ENCODE measurements at regions not wholly inside any gene's neighbourhood (a gene's known extent, or its start where the extent isn't known, plus 50 kb on each side); places are given as distances from the start of the nearest gene placed in this dataset.

DNA sequence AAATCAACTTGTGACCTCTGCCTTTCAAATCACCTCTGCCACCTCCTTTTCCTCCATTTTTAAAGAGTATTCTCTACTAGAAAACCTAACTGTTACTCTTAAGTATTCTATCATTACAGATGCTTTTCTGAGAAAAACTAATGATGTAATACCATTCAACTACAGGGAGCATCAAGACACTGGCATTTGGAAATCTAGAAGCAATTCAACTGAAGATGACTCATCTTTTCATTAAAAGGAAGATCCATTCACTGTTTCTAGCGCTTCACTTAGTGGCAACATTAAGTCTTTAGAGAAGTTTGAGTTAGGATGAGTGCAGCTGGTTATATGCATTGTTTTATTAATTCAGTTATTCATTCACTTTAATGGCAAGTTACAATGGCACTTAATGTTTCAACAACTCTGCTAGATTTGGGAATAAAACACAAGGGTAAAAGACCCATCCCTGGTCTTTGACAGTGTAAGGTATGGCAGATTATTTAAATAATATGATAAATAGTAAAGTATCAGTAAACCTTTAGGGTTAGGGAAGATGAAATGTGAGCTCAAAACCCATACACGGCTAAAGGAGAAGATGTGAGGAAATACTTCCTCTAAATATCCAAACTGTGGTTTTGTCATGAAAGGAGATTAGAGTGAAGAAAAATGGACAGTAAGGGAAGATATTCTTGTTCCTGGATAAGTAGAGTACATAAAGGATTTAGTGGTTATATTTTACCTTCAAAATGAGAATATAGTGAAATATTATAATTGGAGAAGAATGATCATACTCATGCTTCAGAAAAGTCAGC is 61.7 kb downstream of the KCNJ2 start:
- DNase-seq (ENCODE audit: low spot score) = no peak

DNA sequence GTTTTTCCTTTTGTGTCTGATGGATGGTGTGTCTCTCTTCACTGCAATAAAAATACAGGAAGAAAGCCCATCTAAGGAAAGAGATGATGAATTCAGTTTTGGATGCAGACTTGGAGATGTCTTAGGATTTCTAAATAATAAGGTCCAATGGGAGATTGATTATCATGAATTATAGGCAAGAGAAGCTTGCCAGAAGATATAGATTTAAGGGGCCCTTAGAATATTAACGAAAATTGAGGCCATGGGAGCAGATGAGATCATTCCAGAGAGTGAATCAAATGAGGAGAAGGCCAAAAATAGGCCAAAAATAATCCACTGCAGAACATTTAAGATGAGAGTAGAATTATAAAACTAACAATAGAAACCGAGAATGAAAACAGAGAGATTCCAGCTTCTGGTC is 63.1 kb downstream of the KCNJ2 start:
- DNase-seq (ENCODE audit: low spot score) = no peak

DNA sequence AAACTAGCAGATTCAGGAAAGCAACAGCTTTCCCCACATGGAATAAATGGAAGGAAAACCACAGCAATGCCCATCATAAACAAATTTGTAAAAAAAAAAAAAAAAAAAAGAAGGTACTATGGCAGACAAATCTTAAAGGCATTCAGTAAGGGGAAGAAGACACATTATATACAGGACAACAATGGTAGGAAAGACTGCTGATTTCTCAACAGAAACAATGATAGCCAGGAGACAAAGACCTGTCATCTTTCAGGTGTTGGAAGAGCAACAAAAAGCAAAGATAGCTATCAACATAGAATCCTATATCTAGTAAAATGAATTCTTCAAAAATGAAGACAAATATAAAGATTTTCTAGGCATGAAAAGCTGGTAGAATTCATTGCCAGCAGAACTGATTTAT is 65.9 kb downstream of the KCNJ2 start:
- DNase-seq (ENCODE audit: low spot score) = no peak

DNA sequence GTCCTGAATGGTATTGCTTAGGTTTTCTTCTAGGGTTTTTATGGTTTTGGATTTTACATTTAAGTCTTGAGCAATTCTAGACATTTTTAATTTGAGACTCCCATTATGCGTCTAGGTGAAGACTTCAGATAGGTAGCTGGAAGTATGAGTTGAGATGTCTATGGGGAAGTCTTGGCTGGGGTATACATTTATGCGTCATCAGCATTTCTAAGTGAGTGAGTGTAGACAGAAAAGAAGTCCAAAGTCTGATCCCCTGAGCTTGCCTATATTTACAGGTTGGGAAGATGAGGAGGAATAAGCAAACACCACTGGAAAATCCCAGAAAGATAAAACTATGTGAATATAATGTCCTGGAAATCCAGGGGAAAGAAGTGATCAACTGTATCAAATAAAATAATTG is 68.9 kb downstream of the KCNJ2 start:
- no peak for DNase-seq (ENCODE audit: low spot score)

DNA sequence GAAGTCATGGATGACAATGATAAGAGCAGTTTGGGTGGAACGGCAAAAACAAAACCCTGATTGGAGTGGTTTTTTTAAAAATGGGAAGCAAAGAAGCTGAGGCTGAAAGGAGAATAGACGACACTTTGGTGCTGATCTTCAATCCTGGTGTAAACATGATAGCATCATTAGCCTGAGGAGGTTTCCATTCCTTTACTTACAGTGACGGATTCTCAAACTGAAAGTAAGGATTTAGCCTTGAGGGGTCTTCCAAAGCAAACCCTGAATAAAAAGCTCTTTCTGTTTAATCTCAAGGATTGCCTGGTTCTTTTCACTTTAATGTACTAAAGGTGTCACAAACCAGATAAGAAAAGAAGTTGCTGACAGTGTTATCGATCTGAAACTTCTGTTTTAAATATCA is 69.3 kb downstream of the KCNJ2 start:
- DNase-seq (ENCODE audit: low spot score) = no peak

DNA sequence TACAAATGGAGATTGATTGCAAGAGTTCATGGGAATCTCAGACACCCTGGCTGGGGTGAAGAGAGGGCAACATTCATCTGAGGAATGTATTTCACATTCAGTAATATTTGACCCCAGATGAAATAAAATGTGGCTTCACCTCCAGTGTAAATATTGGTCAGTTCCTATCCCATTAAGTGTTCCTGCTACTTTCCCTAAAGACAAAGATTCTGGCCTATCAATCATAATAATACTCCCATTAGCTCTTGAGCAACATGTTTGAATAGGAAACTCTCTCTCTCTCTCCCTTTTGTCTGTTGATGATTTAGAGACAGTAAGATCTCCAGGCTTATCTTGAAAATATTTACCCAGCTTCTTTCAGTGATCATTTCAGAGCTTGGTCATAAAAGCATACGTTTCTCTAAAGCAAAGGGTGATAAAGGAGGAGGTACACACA is 70.1 kb downstream of the KCNJ2 start:
- DNase-seq (ENCODE audit: low spot score) = peak; percentile 16

DNA sequence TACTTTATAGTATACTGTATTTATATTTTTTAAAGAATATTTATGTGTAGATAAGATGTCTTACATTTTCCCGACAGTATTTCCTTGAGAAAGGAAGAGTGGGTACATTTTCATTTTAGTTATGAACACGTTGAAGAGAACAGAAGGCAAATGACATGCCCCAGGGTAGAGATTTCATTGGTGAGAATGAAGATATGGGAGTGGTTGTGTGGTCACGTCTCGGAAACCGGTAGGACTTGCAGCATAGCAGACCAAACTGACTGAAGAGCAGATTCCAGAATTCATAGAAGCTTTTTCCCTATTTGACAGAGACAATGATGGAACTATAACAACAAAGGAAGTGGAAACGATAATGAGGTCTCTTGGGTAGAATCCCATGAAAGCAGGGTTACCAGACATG is 71.7 kb downstream of the KCNJ2 start:
- no peak for DNase-seq (ENCODE audit: low spot score)

DNA sequence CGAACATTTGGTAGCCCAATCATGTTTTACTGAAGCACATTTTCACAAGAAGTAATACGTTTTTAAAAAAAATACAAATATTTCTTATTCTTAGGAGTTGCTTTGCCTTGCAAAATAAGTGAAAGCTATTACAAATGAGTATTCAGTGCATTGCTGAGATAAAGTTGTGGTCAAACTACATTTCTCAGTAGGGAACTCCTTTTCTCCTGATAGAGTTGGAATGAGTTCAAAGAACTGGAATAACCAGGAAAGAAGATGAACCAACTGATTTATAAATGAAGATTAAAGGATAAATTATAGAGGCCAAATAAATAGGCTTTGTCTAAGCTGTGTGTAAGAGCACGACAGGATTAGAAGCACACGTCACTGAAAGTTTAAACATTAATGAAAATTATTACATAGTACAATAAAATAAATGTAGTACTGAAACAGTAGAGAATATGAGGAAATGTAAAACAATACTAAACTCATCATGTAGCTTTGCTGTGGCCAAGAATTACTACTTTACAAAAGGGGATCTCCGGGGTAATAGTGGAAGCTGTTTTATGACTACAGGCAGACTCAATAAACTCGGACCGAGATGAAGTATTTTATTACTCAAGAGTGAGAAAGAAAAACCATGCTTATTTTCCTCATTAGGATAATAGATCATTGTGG is 73.6 kb downstream of the KCNJ2 start:
- DNase-seq (ENCODE audit: low spot score) = peak; percentile 26

DNA sequence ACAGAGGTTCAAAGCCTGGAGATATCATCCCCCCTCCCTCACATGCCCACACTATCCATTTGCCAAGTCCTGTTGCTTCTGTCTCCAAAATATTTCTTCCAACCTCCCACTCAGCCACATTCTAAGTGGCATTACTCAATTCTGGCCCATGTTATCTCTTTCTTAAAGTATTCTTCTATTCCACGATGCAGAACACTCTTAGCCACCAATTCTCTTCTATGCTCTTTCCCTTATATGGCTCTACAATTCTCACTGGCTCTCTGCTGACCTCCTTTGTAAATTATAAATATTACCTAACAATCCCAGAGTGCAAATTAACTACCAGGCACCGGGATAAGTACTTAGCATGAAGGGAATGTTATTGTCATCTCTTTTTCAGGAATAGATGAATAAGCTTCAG is 82.4 kb downstream of the KCNJ2 start:
- no peak for DNase-seq (ENCODE audit: low spot score)

DNA sequence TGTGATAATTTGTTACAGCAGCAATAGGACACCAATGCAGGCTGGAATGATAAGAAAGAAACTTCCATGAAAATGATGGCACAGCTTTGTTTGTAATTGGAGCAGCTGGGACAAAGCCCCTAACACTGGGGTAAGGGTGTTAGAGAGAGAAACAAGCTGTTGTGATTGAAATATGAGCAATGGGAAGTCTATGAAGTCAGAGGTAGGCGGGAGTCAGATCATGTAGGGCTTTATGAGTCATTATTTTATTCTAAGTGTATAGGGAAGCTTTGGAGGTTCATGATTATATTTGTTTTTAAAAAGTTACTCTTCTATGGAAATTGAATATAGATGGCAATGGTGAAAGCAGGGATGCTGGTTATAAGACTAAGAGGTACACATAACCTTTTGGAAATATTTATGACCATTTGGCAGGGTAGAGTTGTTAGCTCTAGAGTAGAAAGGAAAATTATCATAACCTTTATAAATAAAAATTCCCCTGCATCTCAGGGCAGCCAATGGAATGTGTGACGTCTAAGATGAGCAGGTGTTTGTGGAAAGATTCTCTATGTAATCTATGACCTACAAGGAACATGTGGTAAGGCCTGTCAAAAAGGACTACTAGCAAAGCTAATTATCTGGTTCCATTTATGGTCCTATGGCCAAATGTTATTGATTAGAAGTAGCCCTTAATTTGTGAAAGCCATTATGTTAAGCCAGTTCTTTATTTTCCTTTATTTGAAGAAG is 85.6 kb downstream of the KCNJ2 start:
- no peak for DNase-seq (ENCODE audit: low spot score)

DNA sequence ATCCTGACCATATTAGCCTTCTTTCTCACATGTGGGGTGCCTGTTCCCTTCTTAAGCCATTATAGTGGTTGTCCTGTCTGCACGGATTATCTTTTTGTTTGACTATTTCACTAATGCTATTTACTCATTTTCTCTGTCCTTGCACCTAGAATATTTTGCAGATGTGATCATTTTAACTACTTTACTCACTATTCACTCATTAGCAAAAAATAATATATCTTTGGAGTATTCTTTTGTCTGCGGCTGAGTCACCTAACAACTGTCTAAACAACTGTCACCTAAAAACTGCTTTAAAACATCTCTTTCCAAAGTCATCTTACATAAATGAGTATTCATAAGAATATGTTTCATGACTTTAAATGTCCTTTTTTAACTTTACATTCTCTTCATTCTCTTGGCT is 87.4 kb downstream of the KCNJ2 start:
- no peak for DNase-seq (ENCODE audit: low spot score)

DNA sequence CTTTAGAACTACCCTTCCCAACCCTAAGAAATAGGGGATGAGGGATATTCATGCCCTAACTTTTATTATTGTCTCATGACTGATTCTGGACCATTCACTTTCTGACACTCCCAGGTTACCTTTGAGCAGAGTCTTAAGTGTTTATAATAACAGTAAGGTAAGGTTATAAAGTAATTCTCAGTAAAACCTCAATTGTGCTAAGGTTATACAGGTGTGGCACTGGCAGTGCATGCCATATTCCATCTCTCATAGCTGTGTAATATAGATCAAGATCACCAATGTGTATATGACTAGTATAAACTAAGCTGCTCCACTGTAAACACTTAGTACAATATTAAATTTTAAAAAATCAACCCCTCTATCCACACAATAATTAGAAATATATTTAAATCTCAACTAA is 89.1 kb downstream of the KCNJ2 start:
- no peak for DNase-seq (ENCODE audit: low spot score)

DNA sequence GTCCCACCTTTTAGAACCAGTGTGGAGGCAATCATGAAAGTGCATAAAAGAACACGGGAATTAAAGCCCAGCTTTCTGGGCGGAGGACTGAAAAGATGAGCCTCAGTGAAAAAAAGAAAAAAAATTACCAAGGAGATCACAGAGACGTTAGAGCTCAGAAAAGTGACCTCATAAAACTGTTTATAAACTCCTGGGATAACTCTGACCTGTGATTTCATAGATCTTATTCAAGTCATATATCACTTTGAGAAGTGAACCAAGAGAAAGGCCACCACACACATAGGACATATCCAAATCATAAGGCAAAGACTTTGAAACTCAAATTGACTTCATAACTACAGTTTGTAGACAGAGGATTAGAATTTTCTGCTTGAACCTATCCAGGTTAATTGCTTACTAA is 90.1 kb downstream of the KCNJ2 start:
- DNase-seq (ENCODE audit: low spot score) = no peak

DNA sequence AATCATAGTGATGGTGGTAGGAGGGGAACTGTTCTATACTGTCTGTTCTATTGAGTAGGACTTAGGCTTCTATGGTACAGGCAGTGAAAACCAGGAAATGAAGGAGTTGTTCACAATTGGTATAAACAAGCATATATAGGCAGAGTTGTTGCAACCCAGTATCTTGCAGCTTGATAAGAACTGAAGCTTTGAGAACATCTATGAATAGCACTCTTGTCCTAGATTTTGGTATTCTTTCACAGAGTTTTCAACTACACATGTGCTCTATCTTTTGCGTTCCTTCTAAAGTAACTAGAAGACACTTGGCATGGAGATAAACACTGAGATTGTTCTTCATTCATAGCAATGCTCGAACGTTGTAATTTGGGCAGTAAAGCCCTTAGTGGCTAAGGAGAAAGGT is 91.8 kb downstream of the KCNJ2 start:
- DNase-seq (ENCODE audit: low spot score) = no peak

DNA sequence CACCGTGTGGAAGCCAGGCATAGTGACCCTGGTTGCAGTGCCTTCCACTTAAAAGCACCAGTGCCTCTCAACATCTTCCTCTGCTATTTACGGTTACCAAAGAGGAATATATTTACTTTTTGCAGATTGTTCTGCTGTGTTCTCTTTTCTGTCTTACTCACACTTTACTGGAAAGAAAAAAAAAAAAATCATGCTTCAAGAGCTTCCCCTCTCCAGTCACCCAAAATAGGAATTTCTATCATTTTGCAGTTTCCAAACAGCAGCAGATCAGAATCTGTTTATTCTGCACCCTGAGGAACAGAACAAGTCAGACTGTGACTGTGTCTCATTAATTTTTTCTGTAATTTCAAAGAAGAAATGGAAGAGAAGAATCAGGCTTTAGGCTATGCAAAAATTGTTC is 96.1 kb downstream of the KCNJ2 start:
- DNase-seq (ENCODE audit: low spot score) = no peak

DNA sequence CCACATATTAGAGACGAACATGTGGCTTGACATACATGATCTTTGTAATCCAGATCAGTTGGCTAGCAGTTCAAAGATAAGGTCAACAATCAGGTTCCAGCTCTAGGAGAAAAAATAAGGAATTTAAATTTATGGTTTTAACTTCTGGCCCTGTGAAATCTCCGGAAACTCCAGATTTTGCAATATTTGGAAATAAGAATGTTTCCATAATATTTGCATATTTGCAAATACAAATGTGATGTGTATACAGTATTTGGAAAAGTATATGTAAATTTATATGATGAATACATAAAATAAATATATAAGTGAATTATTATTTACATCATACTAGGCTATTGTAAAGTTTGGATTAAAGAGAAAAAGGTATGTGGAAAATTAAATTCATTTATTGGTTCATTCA is 97.1 kb downstream of the KCNJ2 start:
- no peak for DNase-seq (ENCODE audit: low spot score)

DNA sequence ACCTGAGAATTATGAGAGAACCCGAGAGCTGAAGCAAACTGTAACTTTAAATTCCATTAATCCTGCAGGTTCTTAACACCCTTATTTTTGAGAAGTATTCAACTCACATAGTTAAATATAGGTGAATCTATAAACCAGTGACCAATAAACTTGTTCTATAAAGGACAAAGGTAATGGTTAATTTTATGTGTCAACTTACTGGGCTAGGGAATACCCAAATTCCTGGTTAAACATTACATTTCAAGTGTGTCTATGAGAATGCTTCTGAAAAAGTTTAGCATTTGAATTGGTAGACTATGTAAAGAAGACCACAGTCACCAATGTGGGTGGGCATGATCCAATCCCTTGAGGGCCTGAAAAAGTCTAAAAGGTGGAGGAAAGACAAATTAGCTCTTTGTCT is 99.1 kb downstream of the KCNJ2 start:
- no peak for DNase-seq (ENCODE audit: low spot score)

DNA sequence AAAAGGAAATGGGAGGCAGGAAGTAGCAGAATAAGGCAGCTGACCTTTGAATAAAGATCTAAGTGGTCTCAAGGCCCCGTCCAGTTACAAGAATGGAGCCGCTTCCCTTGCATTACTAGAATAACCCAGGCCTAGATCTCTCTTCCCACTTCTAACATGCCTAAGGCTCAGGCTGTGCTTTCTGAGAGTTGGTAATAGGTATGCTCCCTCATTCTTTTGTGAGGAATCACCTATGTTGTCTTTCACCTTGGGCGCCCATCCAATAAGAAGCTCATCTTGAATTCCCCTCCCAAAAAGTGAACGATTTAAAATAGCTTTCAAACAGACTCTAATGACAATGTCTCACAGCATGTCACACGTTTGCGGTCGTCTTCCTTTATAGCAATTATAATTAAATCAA is 101.2 kb downstream of the KCNJ2 start:
- no peak for DNase-seq (ENCODE audit: low spot score)

DNA sequence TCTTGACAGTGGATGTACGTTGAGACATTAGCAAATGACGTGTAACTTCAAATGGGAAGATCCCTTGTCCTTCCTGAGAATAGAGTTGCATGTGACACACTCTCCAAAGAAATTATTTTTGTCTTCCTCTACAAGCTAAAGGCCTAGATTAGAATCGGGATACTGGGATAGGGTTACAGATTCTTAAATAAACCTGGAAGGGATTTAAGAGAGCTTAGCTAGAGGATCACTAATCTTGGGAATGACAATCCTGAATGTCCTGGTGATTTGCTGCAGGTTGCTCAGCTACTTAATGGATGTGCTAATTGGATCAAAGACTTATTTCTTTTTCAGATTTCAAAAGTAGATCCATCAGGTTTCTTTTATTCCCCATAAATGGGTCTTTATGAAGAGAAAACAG is 101.9 kb downstream of the KCNJ2 start:
- DNase-seq (ENCODE audit: low spot score) = no peak

DNA sequence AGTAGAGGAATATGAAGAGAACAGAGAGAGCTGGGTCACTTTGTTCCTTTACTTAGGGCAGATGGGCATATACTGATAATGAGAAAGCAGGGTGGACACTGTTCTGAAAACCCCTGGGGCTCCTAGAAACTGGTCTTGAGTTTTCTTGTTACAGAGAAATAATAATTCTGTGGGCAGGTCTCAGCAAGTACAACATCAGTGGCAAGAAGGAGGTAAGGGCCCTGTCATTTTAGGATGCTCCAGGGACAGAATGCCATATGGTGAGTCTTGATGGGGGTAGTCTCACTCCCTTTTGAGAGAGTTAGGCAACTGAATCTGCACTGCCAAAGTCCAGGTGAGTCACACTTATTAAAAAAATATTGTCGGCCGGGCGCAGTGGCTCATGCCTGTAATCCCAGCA is 102.3 kb downstream of the KCNJ2 start:
- DNase-seq (ENCODE audit: low spot score) = no peak

DNA sequence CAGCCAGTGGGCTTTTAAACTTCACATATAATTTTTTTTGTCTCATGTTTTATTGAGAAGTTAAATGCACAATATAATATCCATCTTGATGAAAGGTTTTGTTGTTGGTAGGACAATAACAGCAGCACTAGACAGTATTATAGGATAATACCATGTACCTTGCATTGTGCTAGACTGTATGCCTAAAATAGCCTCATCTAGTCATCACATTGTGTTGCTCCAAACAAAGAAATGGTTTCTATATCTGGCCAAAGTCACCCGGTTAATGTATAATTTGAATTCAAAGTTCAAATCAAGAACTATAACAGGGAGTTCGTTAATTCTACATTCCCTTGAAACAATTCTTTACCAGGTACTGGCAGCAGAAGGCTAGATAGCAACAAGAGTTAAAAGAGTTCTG is 104.9 kb downstream of the KCNJ2 start:
- DNase-seq (ENCODE audit: low spot score) = no peak

DNA sequence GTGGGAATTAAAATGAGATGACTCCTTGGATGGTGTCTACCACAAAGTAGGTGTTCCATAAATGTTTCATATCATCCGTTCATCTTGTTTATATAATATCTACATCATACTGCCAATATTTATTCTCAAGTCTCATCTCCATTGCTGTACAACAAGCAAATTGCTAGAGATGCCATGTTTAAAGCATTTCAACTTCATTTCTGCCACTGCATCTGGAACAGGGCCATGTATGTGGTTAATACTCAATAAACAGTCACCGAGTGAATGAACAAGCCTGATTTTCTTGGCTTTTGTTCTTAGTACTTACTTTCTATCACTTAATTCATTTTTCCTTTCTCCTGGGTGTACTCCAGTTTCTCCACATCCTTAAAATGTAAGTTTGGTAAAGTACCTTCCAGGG is 107.6 kb downstream of the KCNJ2 start:
- DNase-seq (ENCODE audit: low spot score) = no peak
